Left ventricle myocardium inferior (tissue), 1 donor: ENCODE measurements at regions not wholly inside any gene's neighbourhood (a gene's known extent, or its start where the extent isn't known, plus 50 kb on each side); places are given as distances from the start of the nearest gene placed in this dataset.

Experiments
- DNase-seq: peaks from one replicate; pipeline ENCODE4 v3.0.0-alpha.2; 2020
- H3K27ac ChIP-seq: fragments of 200-600 bp; replicated peaks from 2 replicates; pipeline ENCODE4 v1.8.0; 2021
- H3K27me3 ChIP-seq: fragments of 200-600 bp; 2 replicates; pipeline ENCODE4 v1.8.0; 2021; ENCODE audit warnings: low read depth
- H3K36me3 ChIP-seq: fragments of 200-600 bp; 2 replicates; pipeline ENCODE4 v1.8.0; 2021
- H3K4me1 ChIP-seq: fragments of 200-600 bp; 2 replicates; pipeline ENCODE4 v1.8.0; 2021
- H3K4me3 ChIP-seq: fragments of 200-600 bp; 2 replicates; pipeline ENCODE4 v1.8.0; 2021; ENCODE audit warnings: mild to moderate bottlenecking, moderate library complexity
- H3K9me3 ChIP-seq: fragments of 200-600 bp; replicated peaks from 2 replicates; pipeline ENCODE4 v1.8.0; 2021
- CTCF ChIP-seq: fragments of 200-600 bp; IDR thresholded peaks from 2 replicates; pipeline ENCODE4 v1.8.0; 2021; ENCODE audit warnings: antibody characterized with exemption, mild to moderate bottlenecking, borderline replicate concordance
- intact Hi-C: fragments of 100-400 bp; cut with micrococcal nuclease; formaldehyde crosslinking; loops from one replicate; pipeline ENCODE4 v1.11.0; 2022
- donor health status: DM: no; HTN: yes; CAD: no; lungs with severe emphysema.

- no peak for TF ChIP-seq CTCF
- intact Hi-C loops, result no loop called here
- Histone ChIP-seq H3K27me3 (peaks cover 4% of the 10 kb centered on the region), H3K4me1 (no peaks in the 10 kb centered on the region), H3K27ac (no peak overlapping the region), H3K9me3 (peaks cover 12% of the 10 kb centered on the region), H3K36me3 (no peaks in the 10 kb centered on the region), H3K4me3 (no peak overlapping the region)
- no peak for DNase-seq
Measured at GRCh38 chr20:39880890-39881289, 808.1 kb downstream of the MAFB start.

GRCh38 chr20:39879296-39879695, 809.7 kb downstream of the MAFB start:
- H3K4me3 ChIP-seq, result no peak overlapping the region
- no peak for TF ChIP-seq CTCF
- H3K36me3 ChIP-seq, result no peaks in the 10 kb centered on the region
- peaks cover 4% of the 10 kb centered on the region for H3K27me3 ChIP-seq
- no peak overlapping the region for H3K27ac ChIP-seq
- no peaks in the 10 kb centered on the region for H3K4me1 ChIP-seq
- DNase-seq, result no peak
- H3K9me3 ChIP-seq, result peaks cover 12% of the 10 kb centered on the region
- intact Hi-C loops, result loop anchor here (10.0 kb wide), 1 partner anchor 614 kb away; no protein-coding TSS in a partner anchor

GRCh38 chr20:39878809-39879208, 810.2 kb downstream of the MAFB start:
- no peak for TF ChIP-seq CTCF
- H3K4me3 ChIP-seq, result no peak overlapping the region
- H3K9me3 ChIP-seq, result peaks cover 12% of the 10 kb centered on the region
- H3K27me3 ChIP-seq, result peaks cover 4% of the 10 kb centered on the region
- no peaks in the 10 kb centered on the region for H3K36me3 ChIP-seq
- intact Hi-C loops, result loop anchor here (10.0 kb wide), 1 partner anchor 614 kb away; no protein-coding TSS in a partner anchor
- no peaks in the 10 kb centered on the region for H3K4me1 ChIP-seq
- H3K27ac ChIP-seq, result no peak overlapping the region
- DNase-seq, result no peak

- H3K36me3 ChIP-seq, result no peaks in the 10 kb centered on the region
- no peak for DNase-seq
- TF ChIP-seq CTCF, result no peak
- no peaks in the 10 kb centered on the region for H3K4me1 ChIP-seq
- H3K27me3 ChIP-seq, result peaks cover 4% of the 10 kb centered on the region
- H3K9me3 ChIP-seq, result peaks cover 12% of the 10 kb centered on the region
- intact Hi-C loops, result loop anchor here (10.0 kb wide), 1 partner anchor 614 kb away; no protein-coding TSS in a partner anchor
- H3K27ac ChIP-seq, result no peak overlapping the region
- no peak overlapping the region for H3K4me3 ChIP-seq
Measured at GRCh38 chr20:39878320-39878719, 810.7 kb downstream of the MAFB start.

- no peaks in the 10 kb centered on the region for H3K36me3 ChIP-seq
- no peak for DNase-seq
- peaks cover 12% of the 10 kb centered on the region for H3K9me3 ChIP-seq
- no peak for TF ChIP-seq CTCF
- H3K4me3 ChIP-seq, result no peak overlapping the region
- H3K27me3 ChIP-seq, result peaks cover 4% of the 10 kb centered on the region
- H3K4me1 ChIP-seq, result no peaks in the 10 kb centered on the region
- intact Hi-C loops, result loop anchor here (10.0 kb wide), 1 partner anchor 613 kb away; no protein-coding TSS in a partner anchor
- no peak overlapping the region for H3K27ac ChIP-seq
Measured at GRCh38 chr20:39877788-39878187, 811.2 kb downstream of the MAFB start.
